Activated gamma-delta T cell treated with anti-CD3 and anti-CD28 coated beads, Interleukin-2, amount 50 U/mL, for 16 hours (primary cell): ENCODE measurements at regions not wholly inside any gene's neighbourhood (a gene's known extent, or its start where the extent isn't known, plus 50 kb on each side); places are given as distances from the start of the nearest gene placed in this dataset.

Experiments
- DNase-seq: peaks from one replicate; pipeline ENCODE4 v3.0.0-alpha.2; 2020; ENCODE audit warnings: low read depth

DNA sequence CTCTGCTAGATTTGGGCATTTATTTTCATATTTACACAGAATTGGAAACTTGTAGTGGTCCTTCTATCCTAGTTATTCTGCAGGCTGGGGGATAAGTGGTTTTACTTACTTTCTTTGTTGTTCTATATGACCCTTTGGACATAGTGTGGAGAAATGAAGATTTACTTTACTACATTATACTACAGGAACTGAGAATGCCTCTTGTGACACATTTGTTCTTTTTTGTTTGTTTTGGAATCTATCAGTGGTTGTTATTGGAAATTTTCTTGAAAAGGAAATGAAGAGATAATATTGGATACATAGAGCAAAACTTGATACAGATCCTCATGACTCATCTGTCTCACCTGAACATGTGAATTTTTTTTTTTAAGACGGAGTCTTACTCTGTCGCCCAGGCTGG, 146.1 kb upstream of the DPYD start:
- DNase-seq: no peak

DNA sequence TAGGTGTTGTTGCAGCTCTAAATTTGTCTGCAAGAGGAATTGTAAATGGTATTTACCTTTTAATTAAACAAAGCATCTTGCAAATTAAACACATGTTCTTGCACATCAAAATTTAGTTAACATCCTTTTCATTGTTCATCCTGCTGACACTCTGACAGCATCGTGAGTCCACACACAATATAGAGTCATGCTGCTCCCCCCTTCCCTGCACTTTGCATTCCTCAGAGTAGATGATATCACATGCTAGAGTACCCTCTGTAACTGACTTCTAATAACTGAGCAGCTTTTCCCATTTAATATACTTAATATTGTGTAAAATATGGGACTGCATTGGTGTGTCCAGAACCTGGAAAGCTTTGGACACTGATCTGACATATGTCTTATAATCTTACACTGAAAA, 138.8 kb upstream of the DPYD start:
- no peak for DNase-seq

DNA sequence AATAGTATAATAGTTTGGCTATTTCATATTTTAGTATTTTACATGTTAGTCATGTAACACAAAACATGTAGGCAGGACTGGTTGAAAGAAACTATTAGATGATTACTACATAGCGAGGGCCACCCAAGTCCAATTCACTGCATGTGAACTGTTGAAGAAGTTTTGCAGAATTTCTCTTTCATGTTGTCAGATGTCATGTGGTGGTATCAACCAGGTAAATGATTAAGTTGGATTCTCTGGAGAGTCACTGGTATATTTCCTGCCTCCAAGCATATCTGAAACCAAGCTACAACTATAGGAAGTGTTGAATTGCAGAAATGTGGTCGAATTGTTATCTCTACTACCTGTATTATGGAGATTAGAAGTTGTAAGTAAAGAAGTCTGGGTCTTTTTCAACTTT, 137.8 kb upstream of the DPYD start:
- no peak for DNase-seq

DNA sequence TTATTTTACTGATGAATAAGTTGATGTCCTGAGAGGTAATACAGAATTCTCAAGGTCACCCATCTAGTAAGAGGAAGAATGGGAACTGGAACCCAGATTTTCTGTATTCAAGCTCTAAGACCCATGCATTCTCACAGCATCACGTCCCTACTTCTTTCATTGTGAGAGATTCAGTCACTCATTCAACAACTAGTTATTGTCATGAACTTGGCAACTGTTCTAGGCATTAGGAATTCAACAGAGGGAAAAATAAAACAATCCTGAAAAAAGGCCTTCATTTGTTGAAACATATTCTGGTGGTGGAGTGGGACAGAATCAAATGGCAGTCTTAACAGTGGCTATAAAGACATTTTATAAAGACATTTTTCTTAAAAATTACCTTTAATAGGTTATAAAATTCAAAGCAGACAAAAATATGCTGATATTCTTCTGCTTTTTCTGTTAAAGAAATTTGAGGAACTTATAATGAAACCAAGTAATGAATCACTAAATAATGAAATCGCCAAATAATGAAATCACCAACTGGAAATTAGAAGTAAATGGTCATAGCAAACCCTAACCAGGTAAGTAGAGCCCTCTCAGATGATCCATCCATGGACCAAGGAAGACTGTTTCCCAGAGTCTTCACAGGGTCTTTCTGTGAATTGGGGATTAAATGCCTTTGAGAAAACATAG, 136.5 kb upstream of the DPYD start:
- DNase-seq: no peak

DNA sequence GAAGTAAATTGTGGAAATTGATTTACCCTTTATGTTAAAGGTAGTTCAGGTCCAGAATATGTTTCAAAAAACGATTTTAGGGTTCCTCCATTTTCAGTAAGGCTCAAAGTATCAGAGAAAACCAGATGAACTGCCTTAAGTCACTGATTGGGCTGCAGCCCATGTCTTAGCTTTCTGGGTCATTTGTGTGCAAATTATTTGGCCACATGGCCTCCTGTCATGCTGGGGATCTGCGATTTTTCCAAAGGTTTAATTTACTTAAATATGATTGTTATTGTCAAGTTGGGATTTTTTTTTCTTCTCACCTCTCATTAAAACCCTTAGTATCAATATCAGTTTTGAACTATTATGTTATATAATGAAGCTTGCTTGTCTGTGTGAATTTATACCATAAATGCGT, 135.9 kb upstream of the DPYD start:
- DNase-seq: no peak

DNA sequence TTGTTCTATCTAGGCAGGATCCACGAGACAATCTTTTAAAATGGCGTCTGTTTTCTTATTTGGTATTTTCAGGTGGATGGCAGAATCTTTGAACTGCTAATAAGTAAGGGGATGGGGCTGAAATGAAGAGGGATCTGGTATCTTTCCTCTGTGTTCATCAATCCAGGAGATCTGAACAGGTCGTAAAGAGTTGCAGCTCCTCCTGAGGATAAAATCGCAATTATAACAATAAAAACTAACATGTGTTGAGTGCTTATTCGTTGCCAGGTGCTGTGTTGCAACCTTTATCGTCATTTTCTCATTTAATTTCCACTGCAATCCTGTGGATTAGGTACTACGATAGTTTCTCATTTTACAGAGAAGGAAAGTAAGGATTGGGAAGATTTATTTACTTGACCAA, 134.6 kb upstream of the DPYD start:
- no peak for DNase-seq

DNA sequence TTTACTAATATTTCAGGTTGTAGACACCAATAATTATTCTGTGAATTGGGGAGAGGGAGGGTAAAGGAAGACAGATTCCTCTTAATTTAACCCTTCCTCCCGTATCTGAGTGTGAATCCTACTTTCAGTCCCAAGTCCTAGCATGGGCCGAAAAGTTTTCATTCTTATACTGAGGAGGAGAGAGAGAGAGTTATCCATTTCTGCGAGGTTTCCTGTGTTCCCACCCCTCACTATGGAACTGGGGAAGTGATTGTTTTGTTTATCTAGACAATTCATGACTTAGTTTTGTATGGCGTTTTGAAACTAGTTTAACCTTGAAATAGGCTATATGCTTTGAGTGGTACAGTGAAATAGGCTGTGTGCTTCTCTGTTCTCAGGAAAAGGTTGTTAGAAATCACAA, 134.0 kb upstream of the DPYD start:
- no peak for DNase-seq

DNA sequence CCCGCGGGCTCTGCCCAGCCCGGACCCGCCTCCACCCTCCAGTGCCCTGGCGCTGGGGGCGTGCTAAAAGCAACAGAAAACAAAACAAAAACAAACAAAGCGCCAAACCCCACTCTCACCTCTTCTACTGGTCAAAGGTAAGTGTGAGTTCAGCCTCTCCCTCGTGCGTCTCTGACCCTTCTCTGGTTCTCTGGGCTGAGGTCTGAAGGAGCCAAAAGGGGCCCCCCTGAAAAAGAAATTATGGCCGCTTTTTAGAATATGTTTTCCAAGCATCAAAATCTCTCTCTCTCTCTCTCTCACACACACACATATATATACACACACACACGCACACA, 133.5 kb upstream of the DPYD start:
- no peak for DNase-seq

DNA sequence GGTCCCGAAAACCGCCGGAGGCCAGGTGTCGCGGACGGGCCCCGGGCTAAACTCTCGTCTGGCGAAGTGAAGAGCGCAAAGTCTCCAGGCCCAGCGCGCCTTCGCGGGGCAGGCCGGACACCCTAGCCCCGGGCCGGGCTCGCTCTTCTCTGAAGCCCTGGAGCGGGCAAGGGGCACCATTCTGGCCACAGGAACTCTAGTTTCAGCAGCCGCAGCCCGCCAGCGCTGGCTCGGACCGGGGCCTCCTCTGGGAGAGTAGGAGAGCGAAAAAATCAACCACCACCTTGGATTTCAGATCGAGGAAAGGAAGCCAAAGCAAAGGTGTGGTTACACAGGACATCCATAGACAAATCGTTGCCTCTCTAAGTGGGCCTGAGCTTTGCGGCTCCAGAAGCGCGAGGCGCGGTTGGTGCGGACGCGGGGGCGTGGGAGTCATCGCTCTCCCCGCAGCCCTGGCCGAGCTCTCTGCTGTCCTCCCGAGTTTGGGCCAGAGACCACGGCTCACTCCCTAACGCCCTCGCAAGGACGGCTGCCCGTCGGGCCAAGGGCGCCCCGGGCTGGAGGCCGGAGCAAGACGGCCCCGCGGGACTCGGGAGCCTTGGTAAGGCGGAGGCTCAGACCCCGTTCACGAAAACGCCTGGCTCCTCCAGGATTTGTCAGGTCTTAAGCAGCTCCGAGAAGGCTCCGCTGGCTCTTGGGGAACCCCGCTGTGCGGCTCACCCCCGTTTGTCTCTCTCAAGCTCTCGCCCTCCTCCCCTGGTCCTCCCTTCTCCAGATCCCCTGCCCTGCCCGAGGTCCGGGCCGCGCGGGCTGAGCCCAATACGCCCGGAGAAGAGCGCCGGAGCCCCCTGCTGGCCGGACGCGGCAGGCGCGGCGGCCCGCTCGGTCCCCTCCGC, 132.9 kb upstream of the DPYD start:
- peak; percentile 32 for DNase-seq

DNA sequence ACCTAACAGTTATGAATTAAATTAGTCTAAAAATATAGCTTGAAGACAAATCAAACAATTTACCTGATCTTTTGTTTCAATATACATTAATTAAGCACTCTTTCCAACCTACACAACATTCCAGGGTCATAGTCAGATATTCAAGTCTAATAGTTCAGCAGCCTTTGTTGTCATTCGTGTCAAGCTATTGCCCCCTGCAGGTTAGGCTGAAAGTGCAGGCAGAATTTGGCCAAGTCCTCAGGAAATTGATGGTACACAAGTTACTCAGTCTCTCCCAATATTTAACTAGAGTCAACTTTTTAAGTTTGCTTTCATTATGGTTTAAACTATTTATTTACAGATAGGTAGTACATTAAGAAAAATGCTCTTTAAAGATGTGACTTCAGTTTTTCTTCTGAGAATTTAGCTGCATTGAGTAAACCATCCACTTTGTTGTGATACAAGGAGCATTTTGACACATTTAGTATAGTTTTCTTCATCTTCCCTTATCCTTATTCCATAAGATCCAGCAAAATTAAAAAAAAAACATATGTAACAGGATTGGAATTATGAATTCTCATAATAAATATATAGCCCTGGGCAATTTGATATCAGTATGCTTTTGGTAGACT, 130.3 kb upstream of the DPYD start:
- DNase-seq: peak; percentile 55

DNA sequence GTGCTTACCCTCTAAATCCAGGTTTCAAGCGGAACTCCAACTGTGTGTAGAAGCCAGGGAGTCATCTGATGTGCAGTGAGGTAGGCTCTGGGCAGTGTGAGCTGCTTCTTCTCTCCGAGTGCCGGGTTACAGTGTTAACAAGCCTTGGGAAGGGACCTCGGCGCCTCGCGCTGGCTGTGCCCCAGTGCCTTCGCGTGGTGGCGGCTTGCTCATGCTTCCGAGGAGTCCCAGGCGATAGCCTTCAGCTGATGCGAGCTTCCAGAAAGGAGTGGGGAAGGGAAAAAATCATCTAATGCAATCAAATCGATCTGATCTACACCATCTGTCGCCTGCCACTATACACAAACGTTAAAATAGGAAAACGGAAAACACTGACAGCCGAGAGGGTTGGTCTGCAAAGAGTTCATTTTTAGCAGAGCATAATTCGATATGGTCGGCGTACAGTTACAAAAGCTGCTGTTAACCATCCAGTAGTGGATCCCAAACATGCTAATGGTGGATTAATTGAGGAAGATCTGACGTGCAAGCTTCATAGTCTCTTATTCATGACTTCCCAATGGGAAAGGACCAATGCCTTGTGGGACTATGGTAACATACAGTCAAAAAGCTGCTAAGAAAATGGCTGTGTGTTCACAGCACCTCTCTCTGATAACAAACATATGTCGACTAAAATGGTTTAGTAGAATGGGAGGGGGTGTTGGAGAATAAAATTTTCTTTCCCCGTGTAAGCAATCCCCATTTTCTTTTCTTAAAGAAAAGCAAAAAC, 128.7 kb upstream of the DPYD start:
- no peak for DNase-seq

DNA sequence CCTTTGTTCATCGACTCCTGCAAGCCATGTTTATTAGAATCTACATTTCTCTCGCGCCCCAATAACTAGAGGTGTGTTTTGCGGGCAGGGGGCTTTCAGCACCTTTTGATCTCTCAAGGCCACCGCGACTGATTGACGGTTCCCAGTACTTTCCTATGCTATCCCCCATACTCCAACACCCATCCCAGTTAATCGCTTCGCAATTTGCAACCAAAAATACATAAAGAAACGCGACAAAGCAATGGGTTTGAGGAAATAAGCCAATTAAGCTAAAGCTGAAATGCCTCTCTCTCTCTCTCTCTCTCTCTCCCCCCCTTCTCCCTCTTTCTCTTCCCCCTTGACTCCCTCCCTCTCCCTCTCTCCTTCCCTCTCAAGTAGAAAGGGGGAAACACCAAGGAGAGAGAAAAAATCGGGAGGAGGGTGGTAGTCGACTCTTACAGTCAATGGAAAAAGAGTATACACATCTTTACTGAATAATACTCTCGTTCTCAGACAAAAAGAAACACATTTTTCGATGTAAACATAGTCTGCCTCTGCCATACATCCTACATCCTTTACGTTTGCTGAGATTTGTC, 128.0 kb upstream of the DPYD start:
- DNase-seq: no peak

DNA sequence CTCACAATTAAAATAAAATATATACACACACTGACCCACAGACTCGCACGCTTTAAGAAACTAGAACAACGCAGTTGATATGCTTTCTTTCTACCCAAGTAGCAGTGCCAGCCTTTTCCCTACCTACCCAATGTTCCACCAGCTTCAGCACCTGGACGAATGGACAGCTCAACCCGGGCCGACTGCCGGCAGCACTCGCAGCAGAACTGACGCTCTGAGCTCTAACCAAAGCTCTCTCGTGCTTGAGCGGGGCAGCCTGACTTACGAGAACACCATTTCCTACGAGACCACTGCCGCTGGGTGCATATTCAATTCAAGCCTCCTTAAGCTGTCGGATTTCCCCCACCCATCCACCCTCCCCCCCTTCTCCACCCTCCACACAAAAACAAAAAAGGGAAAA, 127.4 kb upstream of the DPYD start:
- DNase-seq: peak; percentile 42

DNA sequence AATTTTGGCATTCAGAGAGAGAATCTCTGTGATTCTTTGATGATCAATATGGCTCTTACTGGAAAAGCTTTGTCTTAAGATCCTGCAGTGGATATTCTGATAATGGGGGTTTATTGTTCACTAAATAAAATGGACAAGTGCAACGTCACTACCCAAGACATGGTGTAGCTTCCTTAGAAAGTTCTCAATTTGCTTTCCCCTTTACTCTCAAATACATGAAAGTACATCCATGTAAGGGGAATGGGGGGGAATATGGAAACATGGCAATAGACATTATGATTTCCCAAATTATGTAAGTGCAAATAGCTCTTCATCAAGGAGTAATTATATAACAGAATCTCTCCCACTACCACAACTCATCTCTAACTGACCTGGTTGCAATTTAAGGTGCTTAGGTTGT, 126.3 kb upstream of the DPYD start:
- DNase-seq: no peak

DNA sequence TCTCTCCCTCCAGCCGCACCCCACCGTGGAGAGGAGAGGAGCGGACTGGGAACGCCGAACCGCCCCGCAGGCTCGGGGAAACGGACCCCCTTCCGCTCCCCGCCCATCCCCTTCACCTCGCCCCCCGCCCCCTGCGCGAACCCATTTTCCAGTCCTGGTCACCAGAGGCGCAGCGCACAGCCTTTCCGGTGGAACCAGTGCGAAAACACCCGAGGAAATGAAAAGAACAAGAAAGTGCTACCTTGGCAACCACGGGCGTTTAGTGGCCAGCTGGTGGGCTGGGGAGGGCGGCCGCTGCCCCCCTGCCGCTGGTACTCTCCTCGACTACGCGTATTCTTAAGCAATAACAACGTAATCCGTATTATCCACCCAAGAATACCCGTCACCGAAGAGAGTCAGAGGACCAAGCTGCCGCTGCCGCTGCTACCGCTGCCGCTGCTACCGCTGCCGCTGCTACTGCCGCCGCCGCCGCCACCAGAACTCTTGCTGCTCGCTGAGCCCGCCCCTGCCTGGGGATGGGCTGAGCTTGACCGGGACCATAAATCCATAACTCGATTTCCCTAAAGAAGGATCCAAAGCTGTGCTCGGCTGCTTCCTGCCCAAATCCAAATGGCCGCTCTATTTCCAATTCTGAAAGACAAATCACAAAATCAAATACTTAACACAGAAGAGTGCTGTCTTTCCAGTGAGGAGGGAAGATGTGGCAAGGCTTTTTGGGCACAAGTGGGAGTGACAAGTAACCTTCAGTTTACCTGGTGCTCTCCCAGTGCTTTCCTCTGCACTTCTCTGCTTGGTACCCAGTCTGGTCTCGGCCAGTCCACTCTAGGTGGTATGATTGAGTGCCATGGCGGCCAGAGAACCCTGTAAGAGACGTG, 125.2 kb upstream of the DPYD start:
- no peak for DNase-seq

DNA sequence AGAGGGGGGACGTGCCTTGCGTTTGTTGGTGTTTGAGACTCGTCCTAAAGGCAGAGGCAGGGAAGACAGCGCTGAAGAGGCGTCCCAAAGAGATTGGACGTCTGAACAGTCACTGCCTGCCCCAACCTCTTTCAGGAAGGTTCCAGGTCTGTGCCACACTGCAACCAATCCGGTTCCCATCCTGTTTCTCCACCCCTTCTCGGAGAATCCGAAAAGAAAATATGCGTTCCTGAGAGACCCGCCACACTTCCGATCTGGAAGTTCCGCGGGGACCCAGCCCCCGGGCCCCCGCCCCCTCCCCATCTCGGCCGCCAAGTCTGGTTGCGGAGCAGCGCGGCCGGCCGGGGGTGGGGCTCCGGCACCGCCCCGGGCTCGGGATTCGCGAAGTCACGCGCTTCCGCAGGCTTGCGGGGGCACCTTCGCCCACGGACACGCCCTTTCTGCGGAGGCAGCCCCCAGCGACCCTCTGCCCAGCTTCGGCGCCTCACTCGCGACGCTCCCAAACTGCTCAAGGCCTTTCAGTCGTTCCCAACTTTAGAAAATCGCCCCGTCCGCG, 124.5 kb upstream of the DPYD start:
- no peak for DNase-seq

DNA sequence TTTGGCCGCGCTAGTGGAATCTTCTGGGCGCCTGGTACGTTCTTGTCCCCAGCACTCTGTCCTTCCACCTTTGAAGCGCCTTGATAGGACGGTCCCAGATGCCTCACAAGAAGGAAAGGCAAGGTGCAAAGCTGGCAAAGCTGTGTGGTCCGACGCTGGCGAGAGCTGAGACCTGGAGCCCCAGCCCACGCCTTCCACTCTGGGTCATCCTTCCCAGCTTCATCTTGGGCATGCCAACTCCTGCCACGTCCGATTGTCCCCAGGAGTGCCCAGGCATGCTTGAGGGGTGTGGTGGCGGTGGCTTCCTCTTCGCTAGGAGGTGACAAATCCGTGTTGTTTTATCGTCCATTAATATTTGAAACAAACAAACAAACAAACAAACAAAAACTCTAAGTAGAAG, 123.9 kb upstream of the DPYD start:
- no peak for DNase-seq

DNA sequence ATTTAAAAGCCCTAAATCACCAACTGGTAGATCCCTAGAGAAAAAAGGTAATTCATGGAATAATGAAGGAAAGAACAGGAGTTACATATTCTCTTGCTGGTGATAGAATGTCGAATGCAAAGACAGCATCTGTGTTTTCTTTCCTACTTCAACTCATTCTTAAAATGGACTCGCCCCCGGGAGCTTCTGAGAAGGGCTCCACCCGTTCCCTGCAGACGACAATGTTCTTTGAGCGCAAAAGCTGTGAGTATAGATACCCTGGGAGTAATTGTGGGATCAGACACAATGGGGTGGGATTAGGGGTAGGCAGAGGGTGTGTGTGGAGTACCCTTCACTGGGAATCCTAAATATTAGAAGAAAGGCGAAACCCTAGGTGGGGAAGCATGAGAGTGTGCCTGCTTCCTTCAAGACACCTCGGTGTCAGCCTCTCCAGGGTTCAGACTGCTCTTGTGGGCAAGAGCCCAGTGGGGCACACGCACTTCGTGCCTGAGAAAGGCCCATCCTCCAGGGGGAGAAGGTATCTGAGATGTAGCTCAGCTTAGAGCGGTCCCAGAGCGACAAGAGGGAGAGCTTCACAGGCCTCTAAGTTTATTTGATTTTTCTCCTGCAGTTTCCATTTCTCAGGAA, 123.3 kb upstream of the DPYD start:
- no peak for DNase-seq

DNA sequence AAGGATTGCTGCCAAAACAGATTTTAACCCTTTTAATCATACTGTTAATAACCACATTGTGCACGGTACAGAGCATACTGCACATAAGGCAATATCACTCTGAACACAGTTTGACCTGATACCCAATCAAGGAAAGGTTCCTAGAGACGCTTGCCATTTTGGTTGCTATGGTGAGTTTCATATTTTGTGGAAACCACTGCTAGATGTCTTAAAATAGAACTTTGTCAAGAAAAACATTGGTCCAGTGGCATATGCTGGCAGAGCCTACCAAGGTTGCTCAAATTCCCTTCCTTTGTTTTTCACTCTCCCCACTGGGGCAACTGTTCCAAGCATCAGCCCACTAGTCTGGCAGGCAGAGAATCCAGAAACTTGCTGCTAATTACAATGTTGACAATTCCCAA, 114.8 kb upstream of the DPYD start:
- DNase-seq: no peak

DNA sequence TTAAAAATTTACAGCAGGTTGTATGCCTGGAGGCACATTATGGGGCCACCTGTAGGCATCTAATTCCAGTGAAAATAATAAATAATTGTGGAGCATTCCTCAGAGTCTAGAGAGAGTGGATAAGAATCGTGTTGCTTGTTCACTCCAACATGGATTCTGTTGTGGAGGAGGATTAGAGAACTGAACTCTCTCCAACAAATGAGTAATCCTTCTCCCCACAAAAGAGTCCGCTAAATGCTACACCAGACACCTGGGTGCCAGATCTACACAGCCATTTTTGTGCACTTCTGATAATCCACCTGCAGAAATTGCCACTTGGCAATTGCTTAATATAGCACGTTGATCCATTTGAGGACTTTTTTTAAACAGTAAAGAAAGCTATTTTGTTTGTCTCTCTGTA, 113.7 kb upstream of the DPYD start:
- no peak for DNase-seq

DNA sequence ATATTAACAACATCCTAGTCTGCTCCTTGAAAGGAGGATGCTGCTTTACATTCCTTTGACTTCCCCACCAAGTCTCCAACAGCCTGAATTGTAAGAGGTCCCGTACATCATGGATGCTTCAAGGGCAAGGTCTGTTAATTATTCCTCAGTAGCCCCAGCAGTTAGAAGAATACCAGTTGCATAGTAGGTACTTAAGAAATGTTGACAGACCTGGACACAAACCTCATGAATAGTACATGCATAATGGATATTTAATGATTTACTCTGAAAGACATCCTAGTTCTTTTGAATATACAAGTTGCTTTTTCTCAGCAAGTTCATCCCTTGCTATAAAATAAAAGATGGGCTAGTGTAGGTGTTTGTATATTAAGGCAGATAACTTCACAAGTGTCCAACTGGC, 112.1 kb upstream of the DPYD start:
- no peak for DNase-seq
